ENCODE measurements at regions not wholly inside any gene's neighbourhood (a gene's known extent, or its start where the extent isn't known, plus 50 kb on each side); places are given as distances from the start of the nearest gene placed in this dataset.

DNA sequence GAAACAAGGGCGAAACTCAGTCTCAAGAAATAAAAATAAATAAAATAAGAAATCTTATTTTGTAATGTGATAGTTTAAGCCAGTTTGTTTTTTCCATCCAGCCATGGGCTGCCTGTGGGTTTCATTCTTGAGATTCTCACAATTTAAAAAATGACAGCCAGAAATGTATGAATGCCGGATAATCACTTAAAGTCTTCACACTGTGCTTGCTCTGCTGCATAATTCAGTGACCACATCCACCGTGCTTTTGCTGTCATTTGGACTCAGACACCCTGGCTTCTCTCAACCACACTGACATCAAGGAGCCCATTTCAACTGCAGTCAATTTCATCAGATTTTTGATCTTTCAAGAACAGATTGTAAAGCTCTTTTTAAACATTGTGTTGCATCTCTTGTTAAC lies 61.0 kb upstream of the DAPK1 start:
- Histone ChIP-seq H2BK15ac (ENCODE audit: low read length) (no peak overlapping the region), H3K79me1 (ENCODE audit: low read depth, low read length) (no peaks in the 10 kb centered on the region), H3K9me3 (replicated peaks in 1 of 2; ENCODE audit: control insufficient read depth in 2 of 2, insufficient read depth in 1 of 2, low read depth in 1 of 2, low read length in 2 of 2) (no peaks in the 10 kb centered on the region)

DNA sequence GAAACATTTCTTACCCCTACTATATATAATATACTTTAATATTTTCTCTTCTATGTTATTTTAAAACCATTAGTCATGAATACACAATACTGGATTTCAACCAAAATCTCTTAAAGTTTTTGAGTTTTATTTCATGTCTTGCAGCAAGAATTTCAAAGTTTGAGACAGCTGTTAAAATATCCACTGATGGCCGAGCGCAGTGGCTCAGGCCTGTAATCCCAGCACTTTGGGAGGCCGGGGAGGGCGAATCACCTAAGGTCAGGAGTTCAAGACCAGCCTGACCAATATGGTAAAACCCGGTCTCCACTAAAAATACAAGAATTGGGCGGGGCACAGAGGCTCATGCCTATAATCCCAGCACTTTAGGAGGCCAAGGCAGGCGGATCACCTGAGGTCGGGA lies 59.7 kb upstream of the DAPK1 start:
- Histone ChIP-seq H3K9ac (ENCODE audit: low read depth, low read length, poor library complexity) (no peak overlapping the region), H4K91ac (ENCODE audit: low read depth, low read length, poor library complexity) (no peak overlapping the region), H3K27me3 (ENCODE audit: control insufficient read depth in 3 of 3, insufficient read depth in 3 of 3, low read depth in 1 of 3, low read length in 3 of 3) (no peaks in the 10 kb centered on the region), H3K79me1 (ENCODE audit: low read depth, low read length) (no peaks in the 10 kb centered on the region), H3K4me2 (ENCODE audit: insufficient read depth, low read length, poor library complexity, severe bottlenecking) (no peak overlapping the region), H2AFZ (ENCODE audit: low read length) (no peak overlapping the region), H3K36me3 (replicated peaks in 1 of 2; ENCODE audit: control insufficient read depth in 2 of 2, insufficient read depth in 2 of 2, low read length in 2 of 2) (peaks cover 0 to 2% of the 10 kb centered on the region in 2 donors), H4K8ac (ENCODE audit: low read depth, low read length) (no peak overlapping the region), H2BK120ac (ENCODE audit: low read depth, low read length) (no peak overlapping the region), H2BK15ac (ENCODE audit: low read length) (no peak overlapping the region), H3K14ac (ENCODE audit: low read length) (no peak overlapping the region), H2BK5ac (ENCODE audit: low read length) (no peak overlapping the region), H3K4me3 (ENCODE audit: low read length in 2 of 2) (no peak overlapping the region), H2AK5ac (ENCODE audit: low read depth, low read length) (no peak overlapping the region), H3K27ac (replicated peaks; ENCODE audit: low read length) (no peak overlapping the region), H3K4me1 (ENCODE audit: control insufficient read depth in 2 of 2, insufficient read depth in 1 of 2, low read depth in 1 of 2, low read length in 2 of 2) (no peaks in the 10 kb centered on the region), H2BK12ac (ENCODE audit: low read length) (no peak overlapping the region), H3K18ac (ENCODE audit: low read length) (no peak overlapping the region), H3K4ac (ENCODE audit: low read length) (no peak overlapping the region), H3K9me3 (replicated peaks in 1 of 2; ENCODE audit: control insufficient read depth in 2 of 2, insufficient read depth in 1 of 2, low read depth in 1 of 2, low read length in 2 of 2) (no peaks in the 10 kb centered on the region), H3K23ac (ENCODE audit: low read depth, low read length, poor library complexity) (no peak overlapping the region)
- no CpG with 5 or more reads among the region's 8 CpGs for WGBS, 2 donors (ENCODE audit: extremely low coverage in 2 of 2, insufficient read length in 2 of 2, insufficient replicate concordance in 1 of 2)
- DNase-seq (ENCODE audit: low spot score), result no peak

More for the DNA sequence above, 61.0 kb upstream of the DAPK1 start:
- Histone ChIP-seq H3K27ac (replicated peaks; ENCODE audit: low read length) (no peak overlapping the region), H3K27me3 (ENCODE audit: control insufficient read depth in 3 of 3, insufficient read depth in 3 of 3, low read depth in 1 of 3, low read length in 3 of 3) (no peaks in the 10 kb centered on the region), H4K91ac (ENCODE audit: low read depth, low read length, poor library complexity) (no peak overlapping the region), H3K9ac (ENCODE audit: low read depth, low read length, poor library complexity) (no peak overlapping the region), H3K4me2 (ENCODE audit: insufficient read depth, low read length, poor library complexity, severe bottlenecking) (no peak overlapping the region), H4K8ac (ENCODE audit: low read depth, low read length) (no peak overlapping the region), H2BK12ac (ENCODE audit: low read length) (no peak overlapping the region), H3K18ac (ENCODE audit: low read length) (no peak overlapping the region), H2BK120ac (ENCODE audit: low read depth, low read length) (no peak overlapping the region), H3K14ac (ENCODE audit: low read length) (no peak overlapping the region), H3K36me3 (replicated peaks in 1 of 2; ENCODE audit: control insufficient read depth in 2 of 2, insufficient read depth in 2 of 2, low read length in 2 of 2) (peaks cover 0 to 2% of the 10 kb centered on the region in 2 donors), H3K23ac (ENCODE audit: low read depth, low read length, poor library complexity) (no peak overlapping the region), H3K4me3 (ENCODE audit: low read length in 2 of 2) (no peak overlapping the region), H2AFZ (ENCODE audit: low read length) (no peak overlapping the region), H2AK5ac (ENCODE audit: low read depth, low read length) (no peak overlapping the region), H2BK5ac (ENCODE audit: low read length) (no peak overlapping the region), H3K4ac (ENCODE audit: low read length) (no peak overlapping the region), H3K4me1 (ENCODE audit: control insufficient read depth in 2 of 2, insufficient read depth in 1 of 2, low read depth in 1 of 2, low read length in 2 of 2) (no peaks in the 10 kb centered on the region)
- no peak for DNase-seq (ENCODE audit: low spot score)
- WGBS, 2 donors (ENCODE audit: extremely low coverage in 2 of 2, insufficient read length in 2 of 2, insufficient replicate concordance in 1 of 2), result no CpG with 5 or more reads among the region's 3 CpGs

- no peak overlapping the region for H3K18ac ChIP-seq (ENCODE audit: low read length)
- H3K14ac ChIP-seq (ENCODE audit: low read length), result no peak overlapping the region
- no peak overlapping the region for H2AK5ac ChIP-seq (ENCODE audit: low read depth, low read length)
- no peak overlapping the region for H3K4ac ChIP-seq (ENCODE audit: low read length)
- H4K8ac ChIP-seq (ENCODE audit: low read depth, low read length), result no peak overlapping the region
- H3K27ac ChIP-seq (replicated peaks; ENCODE audit: low read length), result no peak overlapping the region
- H3K9ac ChIP-seq (ENCODE audit: low read depth, low read length, poor library complexity), result no peak overlapping the region
- no peak overlapping the region for H2BK120ac ChIP-seq (ENCODE audit: low read depth, low read length)
- no peak overlapping the region for H2BK5ac ChIP-seq (ENCODE audit: low read length)
- H3K79me1 ChIP-seq (ENCODE audit: low read depth, low read length), result no peaks in the 10 kb centered on the region
- no peak for DNase-seq (ENCODE audit: low spot score)
- no peak overlapping the region for H3K4me2 ChIP-seq (ENCODE audit: insufficient read depth, low read length, poor library complexity, severe bottlenecking)
- no peaks in the 10 kb centered on the region for H3K9me3 ChIP-seq (replicated peaks in 1 of 2; ENCODE audit: control insufficient read depth in 2 of 2, insufficient read depth in 1 of 2, low read depth in 1 of 2, low read length in 2 of 2)
- peaks cover 0 to 2% of the 10 kb centered on the region in 2 donors for H3K4me1 ChIP-seq (ENCODE audit: control insufficient read depth in 2 of 2, insufficient read depth in 1 of 2, low read depth in 1 of 2, low read length in 2 of 2)
- H4K91ac ChIP-seq (ENCODE audit: low read depth, low read length, poor library complexity), result no peak overlapping the region
- no peaks in the 10 kb centered on the region for H3K27me3 ChIP-seq (ENCODE audit: control insufficient read depth in 3 of 3, insufficient read depth in 3 of 3, low read depth in 1 of 3, low read length in 3 of 3)
- no peaks in the 10 kb centered on the region for H3K36me3 ChIP-seq (replicated peaks in 1 of 2; ENCODE audit: control insufficient read depth in 2 of 2, insufficient read depth in 2 of 2, low read length in 2 of 2)
- no CpG with 5 or more reads among the region's 2 CpGs for WGBS, 2 donors (ENCODE audit: extremely low coverage in 2 of 2, insufficient read length in 2 of 2, insufficient replicate concordance in 1 of 2)
- H2BK15ac ChIP-seq (ENCODE audit: low read length), result no peak overlapping the region
- H2AFZ ChIP-seq (ENCODE audit: low read length), result no peak overlapping the region
- no peak overlapping the region for H3K4me3 ChIP-seq (ENCODE audit: low read length in 2 of 2)
- no peak overlapping the region for H3K23ac ChIP-seq (ENCODE audit: low read depth, low read length, poor library complexity)
- no peak overlapping the region for H2BK12ac ChIP-seq (ENCODE audit: low read length)
Observed at GRCh38 chr9:87441251-87441650, 56.4 kb upstream of the DAPK1 start.

DNA sequence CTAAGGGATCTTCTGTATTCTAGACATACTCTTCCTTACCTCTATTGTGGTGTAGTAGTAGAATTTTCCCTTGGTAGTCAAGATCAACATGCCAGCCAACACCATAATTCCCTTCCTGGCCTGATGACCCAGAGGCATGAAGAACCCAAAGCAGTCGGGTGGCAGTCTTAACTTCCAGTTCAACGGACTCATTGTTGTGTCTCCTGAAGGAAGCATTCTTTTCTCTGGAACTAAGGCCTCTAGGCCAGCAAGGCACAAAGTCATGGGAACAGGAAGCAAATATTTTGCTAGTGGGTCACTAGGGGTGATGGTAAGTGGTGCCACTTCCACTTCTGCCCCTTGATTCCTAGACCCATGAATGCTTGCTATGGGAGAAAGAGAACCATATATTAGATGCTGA lies 55.2 kb upstream of the DAPK1 start:
- H3K4me1 ChIP-seq (ENCODE audit: control insufficient read depth in 2 of 2, insufficient read depth in 1 of 2, low read depth in 1 of 2, low read length in 2 of 2), result peaks cover 0 to 2% of the 10 kb centered on the region in 2 donors
- no peak overlapping the region for H3K4me2 ChIP-seq (ENCODE audit: insufficient read depth, low read length, poor library complexity, severe bottlenecking)
- no peak overlapping the region for H2BK120ac ChIP-seq (ENCODE audit: low read depth, low read length)
- no peak overlapping the region for H3K4ac ChIP-seq (ENCODE audit: low read length)
- no peak overlapping the region for H2BK15ac ChIP-seq (ENCODE audit: low read length)
- no peak overlapping the region for H4K8ac ChIP-seq (ENCODE audit: low read depth, low read length)
- DNase-seq (ENCODE audit: low spot score), result no peak
- no peak overlapping the region for H2BK12ac ChIP-seq (ENCODE audit: low read length)
- no peaks in the 10 kb centered on the region for H3K27me3 ChIP-seq (ENCODE audit: control insufficient read depth in 3 of 3, insufficient read depth in 3 of 3, low read depth in 1 of 3, low read length in 3 of 3)
- H3K18ac ChIP-seq (ENCODE audit: low read length), result no peak overlapping the region
- H2AK5ac ChIP-seq (ENCODE audit: low read depth, low read length), result no peak overlapping the region
- no peak overlapping the region for H2BK5ac ChIP-seq (ENCODE audit: low read length)
- H3K23ac ChIP-seq (ENCODE audit: low read depth, low read length, poor library complexity), result no peak overlapping the region
- no peak overlapping the region for H3K4me3 ChIP-seq (ENCODE audit: low read length in 2 of 2)
- no peak overlapping the region for H3K27ac ChIP-seq (replicated peaks; ENCODE audit: low read length)
- no peaks in the 10 kb centered on the region for H3K9me3 ChIP-seq (replicated peaks in 1 of 2; ENCODE audit: control insufficient read depth in 2 of 2, insufficient read depth in 1 of 2, low read depth in 1 of 2, low read length in 2 of 2)
- H3K36me3 ChIP-seq (replicated peaks in 1 of 2; ENCODE audit: control insufficient read depth in 2 of 2, insufficient read depth in 2 of 2, low read length in 2 of 2), result no peaks in the 10 kb centered on the region
- no peaks in the 10 kb centered on the region for H3K79me1 ChIP-seq (ENCODE audit: low read depth, low read length)
- WGBS, 2 donors (ENCODE audit: extremely low coverage in 2 of 2, insufficient read length in 2 of 2, insufficient replicate concordance in 1 of 2), result no CpG with 5 or more reads among the region's 2 CpGs
- no peak overlapping the region for H3K9ac ChIP-seq (ENCODE audit: low read depth, low read length, poor library complexity)
- H4K91ac ChIP-seq (ENCODE audit: low read depth, low read length, poor library complexity), result no peak overlapping the region
- H3K14ac ChIP-seq (ENCODE audit: low read length), result no peak overlapping the region
- H2AFZ ChIP-seq (ENCODE audit: low read length), result no peak overlapping the region

Measured in neuronal stem cell (in vitro differentiated cells).